ENCODE measurements at regions not wholly inside any gene's neighbourhood (a gene's known extent, or its start where the extent isn't known, plus 50 kb on each side); places are given as distances from the start of the nearest gene placed in this dataset.

DNA sequence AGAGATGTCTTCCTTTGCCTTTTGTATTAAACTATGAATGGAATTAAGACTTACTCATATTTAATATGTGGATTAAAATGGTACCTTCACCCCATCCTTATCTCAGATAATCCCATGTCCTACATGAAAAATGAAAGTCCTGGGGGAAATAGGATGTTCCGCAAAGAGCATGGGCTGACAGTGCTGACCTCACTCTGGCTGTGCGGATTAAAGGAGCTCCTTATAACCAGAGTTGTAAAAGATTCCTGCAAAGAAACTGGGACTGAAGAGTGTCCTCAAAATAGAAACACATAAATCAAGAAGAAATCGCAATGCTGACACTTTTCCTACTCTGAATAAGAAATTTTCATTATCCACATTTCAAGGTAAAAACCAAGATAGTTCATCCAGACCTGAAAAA, 384.5 kb downstream of the LIG4 start:
- no peak overlapping the region for H3K4me3 ChIP-seq (ENCODE audit: low read length)
- ATAC-seq (no peak), DNase-seq (no peak)
- H3K27me3 ChIP-seq (ENCODE audit: low read length), result no peaks in the 10 kb centered on the region
- no peaks in the 10 kb centered on the region for H3K36me3 ChIP-seq (ENCODE audit: low read depth, low read length)
- BruUV-seq (replicated peaks), result no TSS peak
- H3K9me3 ChIP-seq (ENCODE audit: low read length), result no peaks in the 10 kb centered on the region
- no peak overlapping the region for H3K27ac ChIP-seq (ENCODE audit: low read length)
- TF ChIP-seq, protein P1, sequence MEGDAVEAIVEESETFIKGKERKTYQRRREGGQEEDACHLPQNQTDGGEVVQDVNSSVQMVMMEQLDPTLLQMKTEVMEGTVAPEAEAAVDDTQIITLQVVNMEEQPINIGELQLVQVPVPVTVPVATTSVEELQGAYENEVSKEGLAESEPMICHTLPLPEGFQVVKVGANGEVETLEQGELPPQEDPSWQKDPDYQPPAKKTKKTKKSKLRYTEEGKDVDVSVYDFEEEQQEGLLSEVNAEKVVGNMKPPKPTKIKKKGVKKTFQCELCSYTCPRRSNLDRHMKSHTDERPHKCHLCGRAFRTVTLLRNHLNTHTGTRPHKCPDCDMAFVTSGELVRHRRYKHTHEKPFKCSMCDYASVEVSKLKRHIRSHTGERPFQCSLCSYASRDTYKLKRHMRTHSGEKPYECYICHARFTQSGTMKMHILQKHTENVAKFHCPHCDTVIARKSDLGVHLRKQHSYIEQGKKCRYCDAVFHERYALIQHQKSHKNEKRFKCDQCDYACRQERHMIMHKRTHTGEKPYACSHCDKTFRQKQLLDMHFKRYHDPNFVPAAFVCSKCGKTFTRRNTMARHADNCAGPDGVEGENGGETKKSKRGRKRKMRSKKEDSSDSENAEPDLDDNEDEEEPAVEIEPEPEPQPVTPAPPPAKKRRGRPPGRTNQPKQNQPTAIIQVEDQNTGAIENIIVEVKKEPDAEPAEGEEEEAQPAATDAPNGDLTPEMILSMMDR (conservative IDR thresholded peaks at IDR 0.05; ENCODE audit: low read depth, low read length), result no peak
- TF ChIP-seq EZH2 (IDR thresholded peaks at IDR 0.05; ENCODE audit: low read length, unreplicated experiment), result no peak
- no peak for TF ChIP-seq EZH2phosphoT487 (IDR thresholded peaks at IDR 0.05; ENCODE audit: borderline replicate concordance, low read length)
- H3K9ac ChIP-seq (ENCODE audit: low read length), result no peak overlapping the region
- intact Hi-C loops (cut with micrococcal nuclease), result no loop called here
- peaks cover 19% of the 10 kb centered on the region for H3K4me1 ChIP-seq (ENCODE audit: insufficient read depth, low read length)
- H3K79me2 ChIP-seq (ENCODE audit: low read length), result no peaks in the 10 kb centered on the region
- H3K9me2 ChIP-seq (replicated peaks; ENCODE audit: low read length), result no peaks in the 10 kb centered on the region
- no peaks in the 10 kb centered on the region for H4K20me1 ChIP-seq (ENCODE audit: low read length)
- ChIA-PET CTCF (no interaction called here), POLR2A (ENCODE audit: unreplicated experiment) (no interaction called here)
- H3K4me2 ChIP-seq (ENCODE audit: low read length), result no peak overlapping the region
- no peaks in the 10 kb centered on the region for H3F3A ChIP-seq (ENCODE audit: low read length, unreplicated experiment)
- no peak overlapping the region for H2AFZ ChIP-seq (ENCODE audit: low read length)

- Histone ChIP-seq H3K36me3 (ENCODE audit: low read depth, low read length) (no peaks in the 10 kb centered on the region), H2AFZ (ENCODE audit: low read length) (no peak overlapping the region), H3K9me3 (ENCODE audit: low read length) (no peaks in the 10 kb centered on the region), H3K9ac (ENCODE audit: low read length) (no peak overlapping the region), H4K20me1 (ENCODE audit: low read length) (no peaks in the 10 kb centered on the region), H3K4me1 (ENCODE audit: insufficient read depth, low read length) (no peaks in the 10 kb centered on the region), H3K27me3 (ENCODE audit: low read length) (no peaks in the 10 kb centered on the region), H3K4me3 (ENCODE audit: low read length) (no peak overlapping the region), H3K9me2 (replicated peaks; ENCODE audit: low read length) (no peaks in the 10 kb centered on the region), H3K27ac (ENCODE audit: low read length) (no peak overlapping the region), H3K4me2 (ENCODE audit: low read length) (no peak overlapping the region), H3F3A (ENCODE audit: low read length, unreplicated experiment) (no peaks in the 10 kb centered on the region), H3K79me2 (ENCODE audit: low read length) (no peaks in the 10 kb centered on the region)
- no peak for ATAC-seq
- intact Hi-C loops (cut with micrococcal nuclease), result no loop called here
- CTCF ChIA-PET, result no interaction called here
- no peak for DNase-seq
- BruUV-seq (replicated peaks), result no TSS peak
- TF ChIP-seq EZH2 (IDR thresholded peaks at IDR 0.05; ENCODE audit: low read length, unreplicated experiment), result no peak
- no peak for TF ChIP-seq EZH2phosphoT487 (IDR thresholded peaks at IDR 0.05; ENCODE audit: borderline replicate concordance, low read length)
- TF ChIP-seq, protein P1 (conservative IDR thresholded peaks at IDR 0.05; ENCODE audit: low read depth, low read length), result no peak
- POLR2A ChIA-PET (ENCODE audit: unreplicated experiment), result no interaction called here
Observed at GRCh38 chr13:107827840-107828549, 387.3 kb downstream of the LIG4 start.

DNA sequence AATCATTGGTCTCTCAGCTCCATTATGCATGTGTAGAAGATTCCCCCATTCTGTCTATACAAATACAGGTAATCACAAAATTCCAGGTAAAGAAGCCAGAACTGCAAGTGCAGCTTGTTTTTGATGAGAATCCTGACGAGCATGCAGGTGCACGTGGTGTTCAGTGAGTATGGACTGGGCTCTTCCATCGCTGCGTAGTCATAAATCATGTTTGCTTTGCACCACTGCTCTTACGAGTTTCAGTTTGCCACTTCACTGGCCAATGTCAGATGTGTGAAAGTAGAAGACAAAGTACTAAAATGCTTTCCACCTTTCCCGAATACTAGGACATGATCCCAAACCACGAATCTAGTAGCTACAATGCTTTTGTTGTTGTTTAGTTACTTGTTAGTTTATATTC, 390.7 kb downstream of the LIG4 start:
- Histone ChIP-seq H3K9ac (ENCODE audit: low read length) (no peak overlapping the region), H3K27me3 (ENCODE audit: low read length) (no peaks in the 10 kb centered on the region), H3K27ac (ENCODE audit: low read length) (no peak overlapping the region), H3K4me1 (ENCODE audit: insufficient read depth, low read length) (peaks cover 19% of the 10 kb centered on the region), H3K4me2 (ENCODE audit: low read length) (no peak overlapping the region), H3F3A (ENCODE audit: low read length, unreplicated experiment) (peaks cover 4% of the 10 kb centered on the region), H3K4me3 (ENCODE audit: low read length) (no peak overlapping the region), H4K20me1 (ENCODE audit: low read length) (no peaks in the 10 kb centered on the region), H3K9me3 (ENCODE audit: low read length) (no peaks in the 10 kb centered on the region), H3K9me2 (replicated peaks; ENCODE audit: low read length) (no peaks in the 10 kb centered on the region), H3K36me3 (ENCODE audit: low read depth, low read length) (no peaks in the 10 kb centered on the region), H2AFZ (ENCODE audit: low read length) (no peak overlapping the region), H3K79me2 (ENCODE audit: low read length) (no peaks in the 10 kb centered on the region)
- TF ChIP-seq, protein P1 (conservative IDR thresholded peaks at IDR 0.05; ENCODE audit: low read depth, low read length), result no peak
- TF ChIP-seq EZH2phosphoT487 (IDR thresholded peaks at IDR 0.05; ENCODE audit: borderline replicate concordance, low read length) (no peak), EZH2 (IDR thresholded peaks at IDR 0.05; ENCODE audit: low read length, unreplicated experiment) (no peak)
- POLR2A ChIA-PET (ENCODE audit: unreplicated experiment), result no interaction called here
- intact Hi-C loops (cut with micrococcal nuclease), result no loop called here
- DNase-seq, result no peak
- CTCF ChIA-PET, result no interaction called here
- no peak for ATAC-seq
- BruUV-seq (replicated peaks), result no TSS peak

All from PC-3 (cell line).